Skin epidermis (tissue), 12 donors: ENCODE measurements at regions not wholly inside any gene's neighbourhood (a gene's known extent, or its start where the extent isn't known, plus 50 kb on each side); places are given as distances from the start of the nearest gene placed in this dataset.

ENCODE experiments used
- H3K27ac ChIP-seq, 21 experiments: fragments of 200-600 bp; sonication (generic) in 11 of 21; one replicate each; pipeline ENCODE4 v1.5.0; 2020; ENCODE audit warnings: mild to moderate bottlenecking in 3 of 21, inconsistent platforms in 2 of 21, moderate library complexity in 2 of 21
- H3K4me3 ChIP-seq, 7 experiments: fragments of 200-600 bp; sonication (generic) in 2 of 7; one replicate each; pipeline ENCODE4 v1.5.0; 2020; ENCODE audit warnings: inconsistent platforms in 2 of 7, mild to moderate bottlenecking in 2 of 7, moderate library complexity in 1 of 7

GRCh38 chr2:80778704-80779103, 474.2 kb upstream of the LRRTM1 start:
- no peak overlapping the region for H3K27ac ChIP-seq
- no peak overlapping the region for H3K4me3 ChIP-seq

GRCh38 chr2:80748592-80748991, 444.0 kb upstream of the LRRTM1 start:
- Histone ChIP-seq H3K4me3 (no peak overlapping the region), H3K27ac (no peak overlapping the region)

GRCh38 chr2:80737047-80737446, 432.5 kb upstream of the LRRTM1 start:
- Histone ChIP-seq H3K4me3 (no peak overlapping the region), H3K27ac (no peak overlapping the region)

DNA sequence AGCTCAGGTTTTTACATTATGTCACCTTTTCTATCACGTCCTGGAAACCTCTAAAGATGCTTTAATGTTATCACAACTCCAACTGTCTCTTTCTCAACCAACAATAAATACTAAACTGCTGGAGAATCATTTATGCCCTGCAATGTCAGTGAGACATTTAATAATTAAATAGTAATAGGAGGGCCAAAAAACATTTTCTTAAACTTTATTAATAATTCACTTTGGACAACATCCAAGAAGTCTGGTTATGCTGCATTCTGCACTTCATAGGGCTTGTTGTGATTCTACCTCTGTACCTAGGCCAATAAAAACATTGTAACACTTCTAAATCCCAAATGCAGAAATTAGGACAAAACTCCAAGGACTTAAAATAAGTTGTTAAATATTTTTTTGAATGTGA, 420.4 kb upstream of the LRRTM1 start:
- Histone ChIP-seq H3K27ac (no peak overlapping the region), H3K4me3 (no peak overlapping the region)

GRCh38 chr2:80722803-80723202, 418.3 kb upstream of the LRRTM1 start:
- Histone ChIP-seq H3K4me3 (no peak overlapping the region), H3K27ac (no peak overlapping the region)

DNA sequence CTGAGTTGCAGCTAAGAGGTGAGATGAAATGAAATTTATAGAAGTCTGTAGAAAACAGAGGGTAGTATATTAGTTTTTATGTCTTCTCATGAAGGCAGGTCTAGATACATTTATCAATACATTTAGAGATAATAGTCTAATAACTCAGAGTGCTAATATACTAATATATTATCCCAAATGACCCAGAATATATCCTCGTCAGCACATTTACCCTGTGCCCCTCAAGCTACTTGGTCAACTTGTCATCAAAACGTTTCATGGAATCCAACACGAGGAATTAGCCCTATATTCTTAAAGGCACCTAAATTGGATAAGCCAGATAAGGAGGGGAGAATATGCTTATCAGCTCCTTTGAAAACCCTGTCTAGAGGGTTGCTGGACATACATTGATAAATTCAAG, 415.1 kb upstream of the LRRTM1 start:
- no peak overlapping the region for H3K27ac ChIP-seq
- H3K4me3 ChIP-seq: no peak overlapping the region

DNA sequence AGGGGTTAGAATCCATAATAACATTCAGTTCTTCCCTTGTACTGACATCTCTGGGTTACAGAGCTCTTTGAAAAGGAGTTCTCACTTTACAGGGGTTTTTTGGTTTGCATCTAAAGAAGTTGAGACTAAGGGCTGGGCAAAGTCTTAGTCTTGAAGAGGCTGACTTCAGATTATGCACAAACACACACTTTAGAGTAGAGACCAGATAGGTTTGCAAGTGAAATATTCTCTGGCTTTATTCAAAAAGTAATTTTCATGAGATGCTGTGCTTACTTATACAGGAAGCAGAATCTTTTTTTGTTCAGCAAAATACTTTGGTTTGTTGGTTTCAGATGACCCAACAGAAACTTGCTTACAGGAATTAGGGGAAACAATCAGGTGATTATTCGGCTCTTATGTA, 410.9 kb upstream of the LRRTM1 start:
- no peak overlapping the region for H3K27ac ChIP-seq
- no peak overlapping the region for H3K4me3 ChIP-seq

- Histone ChIP-seq H3K4me3 (no peak overlapping the region), H3K27ac (no peak overlapping the region)
Observed at GRCh38 chr2:80711915-80712314, 407.4 kb upstream of the LRRTM1 start.

- H3K27ac ChIP-seq: no peak overlapping the region
- no peak overlapping the region for H3K4me3 ChIP-seq
Observed at GRCh38 chr2:80706951-80707350, 402.4 kb upstream of the LRRTM1 start.

GRCh38 chr2:80706541-80706940, 402.0 kb upstream of the LRRTM1 start:
- H3K27ac ChIP-seq: no peak overlapping the region
- no peak overlapping the region for H3K4me3 ChIP-seq

GRCh38 chr2:80703532-80703931, 399.0 kb upstream of the LRRTM1 start:
- Histone ChIP-seq H3K27ac (no peak overlapping the region), H3K4me3 (no peak overlapping the region)

DNA sequence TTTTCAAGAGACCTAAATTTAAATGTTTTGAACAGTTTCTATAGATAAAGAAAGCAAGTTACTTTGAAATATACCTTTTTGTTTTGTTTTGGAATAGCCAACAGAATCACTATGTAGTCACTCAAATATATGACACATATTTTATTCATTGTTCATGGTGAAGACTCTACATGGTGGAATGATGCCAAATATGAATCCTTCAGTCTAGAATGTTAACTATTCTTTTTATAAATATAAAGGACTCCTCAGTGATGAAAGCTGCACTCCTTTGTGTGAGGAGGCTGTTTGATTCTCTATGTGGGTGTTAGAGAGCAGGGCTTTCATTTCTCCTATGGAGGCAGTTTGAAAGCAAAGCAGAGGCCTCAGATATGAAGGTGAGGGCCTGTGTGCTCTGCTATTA, 396.4 kb upstream of the LRRTM1 start:
- H3K27ac ChIP-seq: no peak overlapping the region

More for the DNA sequence above, 396.4 kb upstream of the LRRTM1 start:
- H3K4me3 ChIP-seq: no peak overlapping the region
